ENCODE measurements at regions not wholly inside any gene's neighbourhood (a gene's known extent, or its start where the extent isn't known, plus 50 kb on each side); places are given as distances from the start of the nearest gene placed in this dataset.

GRCh38 chr5:67817652-67818051 is 397.9 kb upstream of the PIK3R1 start:
- Mint-ChIP-seq H3K27ac (peak overlapping the region in 1 of 3 experiments; percentile 41), H3K4me3 (peak overlapping the region; percentile 57 to 68 (median 58)), H3K36me3 (ENCODE audit: low read depth) (peaks cover 3% of the 10 kb centered on the region), H3K9me3 (peaks cover 10% of the 10 kb centered on the region), H3K27me3 (ENCODE audit: low read depth) (no peaks in the 10 kb centered on the region), H3K4me1 (peaks cover 6% of the 10 kb centered on the region)
- TF ChIP-seq, protein P1, sequence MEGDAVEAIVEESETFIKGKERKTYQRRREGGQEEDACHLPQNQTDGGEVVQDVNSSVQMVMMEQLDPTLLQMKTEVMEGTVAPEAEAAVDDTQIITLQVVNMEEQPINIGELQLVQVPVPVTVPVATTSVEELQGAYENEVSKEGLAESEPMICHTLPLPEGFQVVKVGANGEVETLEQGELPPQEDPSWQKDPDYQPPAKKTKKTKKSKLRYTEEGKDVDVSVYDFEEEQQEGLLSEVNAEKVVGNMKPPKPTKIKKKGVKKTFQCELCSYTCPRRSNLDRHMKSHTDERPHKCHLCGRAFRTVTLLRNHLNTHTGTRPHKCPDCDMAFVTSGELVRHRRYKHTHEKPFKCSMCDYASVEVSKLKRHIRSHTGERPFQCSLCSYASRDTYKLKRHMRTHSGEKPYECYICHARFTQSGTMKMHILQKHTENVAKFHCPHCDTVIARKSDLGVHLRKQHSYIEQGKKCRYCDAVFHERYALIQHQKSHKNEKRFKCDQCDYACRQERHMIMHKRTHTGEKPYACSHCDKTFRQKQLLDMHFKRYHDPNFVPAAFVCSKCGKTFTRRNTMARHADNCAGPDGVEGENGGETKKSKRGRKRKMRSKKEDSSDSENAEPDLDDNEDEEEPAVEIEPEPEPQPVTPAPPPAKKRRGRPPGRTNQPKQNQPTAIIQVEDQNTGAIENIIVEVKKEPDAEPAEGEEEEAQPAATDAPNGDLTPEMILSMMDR (IDR thresholded peaks at IDR 0.05; ENCODE audit: unreplicated experiment in 3 of 3) = no peak

DNA sequence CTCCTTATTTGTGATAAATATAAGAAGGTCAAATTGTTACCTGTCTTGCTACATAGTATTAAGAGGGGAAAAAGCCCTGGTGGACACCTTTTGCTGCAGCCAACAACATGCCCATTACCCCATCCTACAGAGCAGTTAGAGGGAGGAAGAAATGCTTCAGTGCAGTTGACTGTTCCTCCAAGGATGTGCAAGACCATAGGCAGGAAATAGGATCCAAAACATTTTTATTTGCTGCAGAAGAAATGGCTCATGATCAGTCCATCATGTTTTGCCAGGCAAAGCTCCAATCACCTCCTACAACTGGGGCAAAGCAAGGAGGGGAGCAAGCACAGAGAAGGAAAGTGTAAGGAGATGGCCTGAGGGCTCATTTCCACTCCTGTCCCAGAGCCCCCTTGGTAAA is 399.1 kb upstream of the PIK3R1 start:
- H3K27ac Mint-ChIP-seq = no peak overlapping the region

GRCh38 chr5:67815455-67816391 is 399.8 kb upstream of the PIK3R1 start:
- peaks cover 3% of the 10 kb centered on the region for H3K36me3 Mint-ChIP-seq (ENCODE audit: low read depth)
- TF ChIP-seq, protein P1 (IDR thresholded peaks at IDR 0.05; ENCODE audit: unreplicated experiment in 3 of 3) = no peak
- H3K9me3 Mint-ChIP-seq = peaks cover 6% of the 10 kb centered on the region
- no peak overlapping the region for H3K27ac Mint-ChIP-seq
- no peaks in the 10 kb centered on the region for H3K27me3 Mint-ChIP-seq (ENCODE audit: low read depth)
- no peak overlapping the region for H3K4me3 Mint-ChIP-seq
- peaks cover 6% of the 10 kb centered on the region for H3K4me1 Mint-ChIP-seq

More for the DNA sequence above, 399.1 kb upstream of the PIK3R1 start:
- no peaks in the 10 kb centered on the region for H3K27me3 Mint-ChIP-seq (ENCODE audit: low read depth)
- H3K36me3 Mint-ChIP-seq (ENCODE audit: low read depth) = peaks cover 3% of the 10 kb centered on the region
- TF ChIP-seq, protein P1 (IDR thresholded peaks at IDR 0.05; ENCODE audit: unreplicated experiment in 3 of 3) = no peak
- peaks cover 6% of the 10 kb centered on the region for H3K4me1 Mint-ChIP-seq
- H3K9me3 Mint-ChIP-seq = peaks cover 10% of the 10 kb centered on the region
- no peak overlapping the region for H3K4me3 Mint-ChIP-seq

GRCh38 chr5:67814569-67815311 is 400.8 kb upstream of the PIK3R1 start:
- peaks cover 6% of the 10 kb centered on the region for H3K9me3 Mint-ChIP-seq
- peak overlapping the region in 1 of 3 experiments; percentile 30 for H3K27ac Mint-ChIP-seq
- no peaks in the 10 kb centered on the region for H3K27me3 Mint-ChIP-seq (ENCODE audit: low read depth)
- TF ChIP-seq, protein P1 (IDR thresholded peaks at IDR 0.05; ENCODE audit: unreplicated experiment in 3 of 3) = no peak
- no peak overlapping the region for H3K4me3 Mint-ChIP-seq
- H3K4me1 Mint-ChIP-seq = peaks cover 11% of the 10 kb centered on the region
- H3K36me3 Mint-ChIP-seq (ENCODE audit: low read depth) = peaks cover 3% of the 10 kb centered on the region

DNA sequence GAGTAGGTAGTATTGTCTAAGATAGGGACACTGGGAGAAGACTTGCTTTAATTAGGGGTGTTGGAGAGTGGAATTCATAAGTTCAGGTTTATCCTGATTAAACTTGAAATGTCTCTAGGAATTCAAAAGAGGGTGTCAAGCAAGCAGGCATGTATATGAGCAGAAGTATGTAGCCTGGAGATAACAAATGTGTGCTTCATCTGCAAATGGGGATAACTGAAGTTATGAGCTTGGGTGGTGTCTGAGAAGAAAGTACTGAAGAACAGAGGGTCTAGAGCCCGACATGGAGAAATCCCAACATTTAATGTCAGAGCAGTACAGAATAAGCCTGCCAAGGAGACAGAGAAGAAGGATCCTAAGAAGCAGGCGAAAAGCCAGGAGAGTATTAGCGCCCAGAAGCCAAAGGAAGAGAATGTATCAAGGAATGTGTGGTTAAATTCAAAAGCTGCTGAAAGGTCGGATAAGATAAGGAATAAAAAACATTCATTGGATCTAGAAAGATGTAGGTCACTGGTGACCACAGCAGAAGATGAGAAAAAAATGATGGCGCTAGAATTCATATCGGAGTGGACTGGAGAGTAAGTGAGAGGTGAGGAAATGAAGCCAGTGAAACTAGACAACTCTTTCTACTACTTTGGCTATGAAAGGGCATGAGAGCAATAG is 401.5 kb upstream of the PIK3R1 start:
- Mint-ChIP-seq H3K9me3 (peaks cover 5% of the 10 kb centered on the region), H3K4me1 (peaks cover 17% of the 10 kb centered on the region), H3K27me3 (ENCODE audit: low read depth) (no peaks in the 10 kb centered on the region), H3K4me3 (no peak overlapping the region), H3K36me3 (ENCODE audit: low read depth) (peaks cover 3% of the 10 kb centered on the region), H3K27ac (peak overlapping the region in 1 of 3 experiments; percentile 30)
- TF ChIP-seq, protein P1 (IDR thresholded peaks at IDR 0.05; ENCODE audit: unreplicated experiment in 3 of 3) = no peak

All from nephron (organoid).